ENCODE measurements at regions not wholly inside any gene's neighbourhood (a gene's known extent, or its start where the extent isn't known, plus 50 kb on each side); places are given as distances from the start of the nearest gene placed in this dataset.

GRCh38 chr10:88094795-88095194, 231.4 kb downstream of the PTEN start:
- no peak for TF ChIP-seq CTCF (IDR thresholded peaks at IDR 0.05)
- no peak overlapping the region for H3K4me3 Mint-ChIP-seq
- no peaks in the 10 kb centered on the region for H3K36me3 Mint-ChIP-seq (ENCODE audit: low read depth)
- H3K27ac Mint-ChIP-seq, result no peak overlapping the region
- peaks cover 21% of the 10 kb centered on the region for H3K4me1 Mint-ChIP-seq (ENCODE audit: low read depth)
- H3K27me3 Mint-ChIP-seq (ENCODE audit: insufficient read depth), result no peaks in the 10 kb centered on the region
- H3K9me3 Mint-ChIP-seq, result no peaks in the 10 kb centered on the region
- no peak for DNase-seq

- H3K27ac Mint-ChIP-seq, result no peak overlapping the region
- DNase-seq, result peak; percentile 78
- no peaks in the 10 kb centered on the region for H3K36me3 Mint-ChIP-seq (ENCODE audit: low read depth)
- peaks cover 26% of the 10 kb centered on the region for H3K4me1 Mint-ChIP-seq (ENCODE audit: low read depth)
- H3K9me3 Mint-ChIP-seq, result no peaks in the 10 kb centered on the region
- H3K4me3 Mint-ChIP-seq, result peak overlapping the region; percentile 21; the same call in 1 of the 2 replicates
- no peaks in the 10 kb centered on the region for H3K27me3 Mint-ChIP-seq (ENCODE audit: insufficient read depth)
- TF ChIP-seq CTCF (IDR thresholded peaks at IDR 0.05), result no peak
Observed at GRCh38 chr10:88095223-88095721, 231.8 kb downstream of the PTEN start.

- H3K27me3 Mint-ChIP-seq (ENCODE audit: insufficient read depth), result no peaks in the 10 kb centered on the region
- no peaks in the 10 kb centered on the region for H3K36me3 Mint-ChIP-seq (ENCODE audit: low read depth)
- peak overlapping the region; percentile 21; the same call in 1 of the 2 replicates for H3K4me3 Mint-ChIP-seq
- H3K4me1 Mint-ChIP-seq (ENCODE audit: low read depth), result peaks cover 31% of the 10 kb centered on the region
- no peak for TF ChIP-seq CTCF (IDR thresholded peaks at IDR 0.05)
- H3K9me3 Mint-ChIP-seq, result no peaks in the 10 kb centered on the region
- H3K27ac Mint-ChIP-seq, result no peak overlapping the region
- no peak for DNase-seq
Observed at GRCh38 chr10:88095778-88096431, 232.5 kb downstream of the PTEN start.

- no peak overlapping the region for H3K27ac Mint-ChIP-seq
- no peaks in the 10 kb centered on the region for H3K27me3 Mint-ChIP-seq (ENCODE audit: insufficient read depth)
- H3K4me1 Mint-ChIP-seq (ENCODE audit: low read depth), result peaks cover 40% of the 10 kb centered on the region
Observed at GRCh38 chr10:88097092-88097516, 233.7 kb downstream of the PTEN start.

GRCh38 chr10:88097536-88097935, 234.1 kb downstream of the PTEN start:
- no peak overlapping the region for H3K4me3 Mint-ChIP-seq
- peaks cover 40% of the 10 kb centered on the region for H3K4me1 Mint-ChIP-seq (ENCODE audit: low read depth)
- H3K27ac Mint-ChIP-seq, result no peak overlapping the region
- H3K9me3 Mint-ChIP-seq, result no peaks in the 10 kb centered on the region
- DNase-seq, result no peak
- no peaks in the 10 kb centered on the region for H3K27me3 Mint-ChIP-seq (ENCODE audit: insufficient read depth)
- H3K36me3 Mint-ChIP-seq (ENCODE audit: low read depth), result no peaks in the 10 kb centered on the region
- TF ChIP-seq CTCF (IDR thresholded peaks at IDR 0.05), result no peak

More at GRCh38 chr10:88097092-88097516, 233.7 kb downstream of the PTEN start:
- Mint-ChIP-seq H3K36me3 (ENCODE audit: low read depth) (no peaks in the 10 kb centered on the region), H3K9me3 (no peaks in the 10 kb centered on the region), H3K4me3 (no peak overlapping the region)
- DNase-seq, result no peak
- no peak for TF ChIP-seq CTCF (IDR thresholded peaks at IDR 0.05)
